ENCODE measurements at regions not wholly inside any gene's neighbourhood (a gene's known extent, or its start where the extent isn't known, plus 50 kb on each side); places are given as distances from the start of the nearest gene placed in this dataset.

GRCh38 chr5:3210531-3210930 lies 385.1 kb upstream of the IRX1 start:
- CTCF ChIA-PET: no interaction called here
- ATAC-seq (no peak), DNase-seq (ENCODE audit: low spot score) (no peak)
- Mint-ChIP-seq H3K27ac (no peak overlapping the region; the same call in 1 of the 2 replicates), H3K4me3 (no peak overlapping the region), H3K27me3 (ENCODE audit: low read depth) (no peaks in the 10 kb centered on the region; the same call in 1 of the 2 replicates), H3K4me1 (no peaks in the 10 kb centered on the region), H3K36me3 (peaks cover under 1% of the 10 kb centered on the region), H3K9me3 (peaks cover 11% of the 10 kb centered on the region)
- POLR2A ChIA-PET: no interaction called here
- no peak for TF ChIP-seq ESRRA (CRISPR knock-in tag; IDR thresholded peaks at IDR 0.05; ENCODE audit: borderline replicate concordance)
- TF ChIP-seq ZNF423 (CRISPR knock-in tag; IDR thresholded peaks at IDR 0.05): no peak
- no peak for TF ChIP-seq SOX15 (CRISPR knock-in tag; IDR thresholded peaks at IDR 0.05)
- no peak for TF ChIP-seq NFE2L1 (CRISPR knock-in tag; IDR thresholded peaks at IDR 0.05)
- no peak for TF ChIP-seq TCF7 (CRISPR knock-in tag; IDR thresholded peaks at IDR 0.05; ENCODE audit: low read depth)
- TF ChIP-seq, protein P1, sequence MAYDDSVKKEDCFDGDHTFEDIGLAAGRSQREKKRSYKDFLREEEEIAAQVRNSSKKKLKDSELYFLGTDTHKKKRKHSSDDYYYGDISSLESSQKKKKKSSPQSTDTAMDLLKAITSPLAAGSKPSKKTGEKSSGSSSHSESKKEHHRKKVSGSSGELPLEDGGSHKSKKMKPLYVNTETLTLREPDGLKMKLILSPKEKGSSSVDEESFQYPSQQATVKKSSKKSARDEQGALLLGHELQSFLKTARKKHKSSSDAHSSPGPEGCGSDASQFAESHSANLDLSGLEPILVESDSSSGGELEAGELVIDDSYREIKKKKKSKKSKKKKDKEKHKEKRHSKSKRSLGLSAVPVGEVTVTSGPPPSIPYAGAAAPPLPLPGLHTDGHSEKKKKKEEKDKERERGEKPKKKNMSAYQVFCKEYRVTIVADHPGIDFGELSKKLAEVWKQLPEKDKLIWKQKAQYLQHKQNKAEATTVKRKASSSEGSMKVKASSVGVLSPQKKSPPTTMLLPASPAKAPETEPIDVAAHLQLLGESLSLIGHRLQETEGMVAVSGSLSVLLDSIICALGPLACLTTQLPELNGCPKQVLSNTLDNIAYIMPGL (CRISPR knock-in tag; IDR thresholded peaks at IDR 0.05): no peak
- TF ChIP-seq ARID4B (CRISPR knock-in tag; IDR thresholded peaks at IDR 0.05; ENCODE audit: borderline replicate concordance): no peak
- no peak for TF ChIP-seq EMX1 (CRISPR knock-in tag; IDR thresholded peaks at IDR 0.05)
- TF ChIP-seq IRF1 (CRISPR knock-in tag; IDR thresholded peaks at IDR 0.05): no peak
- no peak for TF ChIP-seq FOXJ3 (CRISPR knock-in tag; IDR thresholded peaks at IDR 0.05; ENCODE audit: borderline replicate concordance)
- no peak for TF ChIP-seq CREM (CRISPR knock-in tag; IDR thresholded peaks at IDR 0.05)

GRCh38 chr5:3209918-3210317 lies 385.7 kb upstream of the IRX1 start:
- no peak for ATAC-seq
- TF ChIP-seq ZNF138 (CRISPR knock-in tag; conservative IDR thresholded peaks at IDR 0.05) (no peak), ZNF423 (CRISPR knock-in tag; IDR thresholded peaks at IDR 0.05) (no peak)

DNA sequence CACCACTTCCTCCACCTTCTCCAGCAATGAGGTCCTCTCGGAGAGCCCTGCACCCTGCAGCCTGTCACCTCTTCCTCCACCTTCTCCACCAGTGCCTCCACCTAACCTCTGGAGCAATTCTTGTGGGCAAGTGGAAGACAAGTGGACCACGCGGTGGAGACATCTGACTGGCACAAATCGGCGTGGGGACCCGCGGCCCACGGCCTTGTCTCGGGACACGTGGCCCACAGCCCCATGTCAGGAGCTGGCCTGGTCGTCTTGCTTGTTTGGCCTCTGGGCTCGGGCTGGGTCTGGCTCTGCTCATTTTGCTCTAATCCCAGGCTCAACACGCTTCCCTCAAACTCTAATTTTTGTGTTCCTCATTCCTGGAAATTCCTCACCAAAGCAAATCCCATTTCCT lies 393.1 kb upstream of the IRX1 start:
- CTCF ChIA-PET: no interaction called here
- H3K4me1 Mint-ChIP-seq: peaks cover 13% of the 10 kb centered on the region
- TF ChIP-seq JAZF1 (CRISPR knock-in tag; IDR thresholded peaks at IDR 0.05) (no peak), OVOL2 (CRISPR knock-in tag; IDR thresholded peaks at IDR 0.05; ENCODE audit: borderline replicate concordance) (no peak), CBFB (CRISPR knock-in tag; IDR thresholded peaks at IDR 0.05; ENCODE audit: low read depth) (no peak), SP1 (CRISPR knock-in tag; conservative IDR thresholded peaks at IDR 0.05) (no peak), SMAD3 (CRISPR knock-in tag; IDR thresholded peaks at IDR 0.05; ENCODE audit: borderline replicate concordance) (no peak), IRF2 (CRISPR knock-in tag; IDR thresholded peaks at IDR 0.05; ENCODE audit: borderline replicate concordance, low read depth) (no peak), ZNF263 (CRISPR knock-in tag; IDR thresholded peaks at IDR 0.05; ENCODE audit: low read depth) (no peak), NR1H2 (CRISPR knock-in tag; IDR thresholded peaks at IDR 0.05) (no peak), GTF2I (CRISPR knock-in tag; conservative IDR thresholded peaks at IDR 0.05) (no peak), ARID4B (CRISPR knock-in tag; IDR thresholded peaks at IDR 0.05; ENCODE audit: borderline replicate concordance) (no peak), TP53 (CRISPR knock-in tag; IDR thresholded peaks at IDR 0.05) (no peak)

More at GRCh38 chr5:3209918-3210317, 385.7 kb upstream of the IRX1 start:
- ChIA-PET CTCF (no interaction called here), POLR2A (no interaction called here)
- Mint-ChIP-seq H3K4me1 (no peaks in the 10 kb centered on the region), H3K4me3 (no peak overlapping the region), H3K9me3 (peaks cover 17% of the 10 kb centered on the region), H3K36me3 (peaks cover 6% of the 10 kb centered on the region), H3K27me3 (ENCODE audit: low read depth) (no peaks in the 10 kb centered on the region; the same call in 1 of the 2 replicates), H3K27ac (no peak overlapping the region)
- DNase-seq (ENCODE audit: low spot score): no peak

More for the DNA sequence above, 393.1 kb upstream of the IRX1 start:
- Mint-ChIP-seq H3K9me3 (peaks cover 20% of the 10 kb centered on the region), H3K27ac (no peak overlapping the region), H3K4me3 (no peak overlapping the region), H3K36me3 (peaks cover 9% of the 10 kb centered on the region), H3K27me3 (ENCODE audit: low read depth) (peaks cover 25% of the 10 kb centered on the region)
- no peak for DNase-seq (ENCODE audit: low spot score)
- no peak for ATAC-seq
- POLR2A ChIA-PET: no interaction called here

Data from WTC11 (cell line).